Neural cell (in vitro differentiated cells): ENCODE measurements at regions not wholly inside any gene's neighbourhood (a gene's known extent, or its start where the extent isn't known, plus 50 kb on each side); places are given as distances from the start of the nearest gene placed in this dataset.

ENCODE experiments used
- EP300 ChIP-seq: fragments of 450-650 bp; conservative IDR thresholded peaks from 2 replicates; pipeline ENCODE4 v1.6.1; 2014; ENCODE audit warnings: antibody characterized with exemption, mild to moderate bottlenecking, moderate library complexity; ENCODE audit not compliant: poor library complexity, severe bottlenecking
- EZH2 ChIP-seq: fragments of 200-600, 300-800 bp; shearing (Covaris generic), sonication (generic); IDR thresholded peaks from 2 replicates; pipeline ENCODE4 v1.6.1; 2014; ENCODE audit warnings: antibody characterized with exemption, low read length, borderline replicate concordance, mild to moderate bottlenecking; ENCODE audit not compliant: insufficient read depth, poor library complexity, severe bottlenecking
- MXI1 ChIP-seq: fragments of 450-650 bp; conservative IDR thresholded peaks from 2 replicates; pipeline ENCODE4 v1.6.1; 2014; ENCODE audit warnings: antibody characterized with exemption, mild to moderate bottlenecking; ENCODE audit not compliant: poor library complexity, severe bottlenecking
- POLR2AphosphoS5 ChIP-seq: IDR thresholded peaks from 2 replicates; pipeline ENCODE4 v1.6.1; 2012
- TF ChIP-seq, protein P1 (sequence below): fragments of 450-650 bp; IDR thresholded peaks from 2 replicates; pipeline ENCODE4 v1.5.1; 2014; ENCODE audit warnings: antibody characterized with exemption, mild to moderate bottlenecking, moderate library complexity; ENCODE audit not compliant: poor library complexity, severe bottlenecking

DNA sequence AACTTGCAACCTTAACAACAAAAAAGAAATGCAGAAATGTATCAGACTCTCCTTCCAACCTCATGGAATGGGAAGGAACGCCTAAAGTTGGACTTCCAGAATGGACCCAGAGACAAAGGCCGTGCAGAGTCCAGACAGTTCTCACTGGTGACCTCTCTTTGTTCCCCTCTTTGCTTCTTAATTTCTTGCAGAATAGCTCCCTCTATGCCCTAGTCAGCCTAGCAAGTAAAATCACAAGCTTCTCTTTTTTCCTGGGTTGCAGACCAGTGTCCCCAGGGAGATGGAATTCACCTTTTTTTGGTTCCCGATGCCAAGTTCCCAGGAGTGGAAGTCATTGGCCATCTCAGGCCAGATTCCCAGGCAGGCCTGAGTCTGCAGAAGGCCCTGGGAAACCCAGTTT, 278.0 kb downstream of the CCSER2 start:
- TF ChIP-seq EP300 (no peak), EZH2 (no peak), POLR2AphosphoS5 (no peak), MXI1 (no peak)
- TF ChIP-seq, protein P1, sequence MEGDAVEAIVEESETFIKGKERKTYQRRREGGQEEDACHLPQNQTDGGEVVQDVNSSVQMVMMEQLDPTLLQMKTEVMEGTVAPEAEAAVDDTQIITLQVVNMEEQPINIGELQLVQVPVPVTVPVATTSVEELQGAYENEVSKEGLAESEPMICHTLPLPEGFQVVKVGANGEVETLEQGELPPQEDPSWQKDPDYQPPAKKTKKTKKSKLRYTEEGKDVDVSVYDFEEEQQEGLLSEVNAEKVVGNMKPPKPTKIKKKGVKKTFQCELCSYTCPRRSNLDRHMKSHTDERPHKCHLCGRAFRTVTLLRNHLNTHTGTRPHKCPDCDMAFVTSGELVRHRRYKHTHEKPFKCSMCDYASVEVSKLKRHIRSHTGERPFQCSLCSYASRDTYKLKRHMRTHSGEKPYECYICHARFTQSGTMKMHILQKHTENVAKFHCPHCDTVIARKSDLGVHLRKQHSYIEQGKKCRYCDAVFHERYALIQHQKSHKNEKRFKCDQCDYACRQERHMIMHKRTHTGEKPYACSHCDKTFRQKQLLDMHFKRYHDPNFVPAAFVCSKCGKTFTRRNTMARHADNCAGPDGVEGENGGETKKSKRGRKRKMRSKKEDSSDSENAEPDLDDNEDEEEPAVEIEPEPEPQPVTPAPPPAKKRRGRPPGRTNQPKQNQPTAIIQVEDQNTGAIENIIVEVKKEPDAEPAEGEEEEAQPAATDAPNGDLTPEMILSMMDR = no peak
